Omental fat pad (tissue), 3 donors: ENCODE measurements at regions not wholly inside any gene's neighbourhood (a gene's known extent, or its start where the extent isn't known, plus 50 kb on each side); places are given as distances from the start of the nearest gene placed in this dataset.
"Not testable (repeated sequence)": the region's sequence is repeated elsewhere in the genome, so short reads cannot be mapped to it uniquely, and the experiment has no call there.

Experiments
- ATAC-seq: fragments of 150-250 bp; one replicate; pipeline ENCODE4 v1.9.1; 2016; ENCODE audit warnings: mild to moderate bottlenecking, moderate library complexity; ENCODE audit not compliant: low FRiP score
- DNase-seq: peaks from one replicate; pipeline ENCODE4 v3.0.0-alpha.2; 2019; ENCODE audit warnings: low spot score
- CTCF ChIP-seq, 3 donors: fragments of 450-650 bp; IDR thresholded peaks; one replicate each; pipeline ENCODE4 v1.5.1; 2016 to 2017; ENCODE audit warnings: antibody characterized with exemption in 3 of 3, mild to moderate bottlenecking in 3 of 3, moderate library complexity in 2 of 3

GRCh38 chr3:88485001-88485400, 335.2 kb downstream of the C3orf38 start:
- ATAC-seq (no peak), DNase-seq (no peak)
- no peak for TF ChIP-seq CTCF (IDR thresholded peaks at IDR 0.05)

- DNase-seq, result not testable (repeated sequence)
Measured at GRCh38 chr3:88508818-88509217, 359.1 kb downstream of the C3orf38 start.

GRCh38 chr3:88509582-88509981, 359.8 kb downstream of the C3orf38 start:
- DNase-seq (no peak), ATAC-seq (no peak)
- TF ChIP-seq CTCF (IDR thresholded peaks at IDR 0.05), result no peak

More at GRCh38 chr3:88508818-88509217, 359.1 kb downstream of the C3orf38 start:
- ATAC-seq, result not testable (repeated sequence)

GRCh38 chr3:88528494-88528893, 378.7 kb downstream of the C3orf38 start:
- TF ChIP-seq CTCF (IDR thresholded peaks at IDR 0.05), result no peak
- DNase-seq (no peak), ATAC-seq (no peak)

- no peak for TF ChIP-seq CTCF (IDR thresholded peaks at IDR 0.05)
- DNase-seq (no peak), ATAC-seq (no peak)
Measured at GRCh38 chr3:88534534-88534933, 384.8 kb downstream of the C3orf38 start.

- ATAC-seq (no peak), DNase-seq (no peak)
- no peak for TF ChIP-seq CTCF (IDR thresholded peaks at IDR 0.05)
Measured at GRCh38 chr3:88535563-88535962, 385.8 kb downstream of the C3orf38 start.

- TF ChIP-seq CTCF (IDR thresholded peaks at IDR 0.05), result no peak
- ATAC-seq, result no peak
- DNase-seq, result no peak
Measured at GRCh38 chr3:88542916-88543315, 393.2 kb downstream of the C3orf38 start.

- no peak for ATAC-seq
- no peak for TF ChIP-seq CTCF (IDR thresholded peaks at IDR 0.05)
- no peak for DNase-seq
Measured at GRCh38 chr3:88572450-88572849, 422.7 kb downstream of the C3orf38 start.
